ENCODE measurements at regions not wholly inside any gene's neighbourhood (a gene's known extent, or its start where the extent isn't known, plus 50 kb on each side); places are given as distances from the start of the nearest gene placed in this dataset.

- TF ChIP-seq CTCF (IDR thresholded peaks at IDR 0.05), result no peak
- TF ChIP-seq POLR2A (IDR thresholded peaks at IDR 0.05), result no peak
These were observed 1957.4 kb upstream of the SEL1L start for GRCh38 chr14:83491091-83491490.
